MM.1S (cell line): ENCODE measurements at regions not wholly inside any gene's neighbourhood (a gene's known extent, or its start where the extent isn't known, plus 50 kb on each side); places are given as distances from the start of the nearest gene placed in this dataset.

Experiments used
- DNase-seq: peaks from one replicate; pipeline ENCODE4 v3.0.0-alpha.2; 2015
- H2AFZ ChIP-seq: fragments of 300-600 bp; sonication (generic); 2 replicates; pipeline ENCODE4 v1.6.0; 2016; ENCODE audit warnings: antibody characterized with exemption, low read length
- H3F3A ChIP-seq: fragments of 300-600 bp; sonication (generic); 2 replicates; pipeline ENCODE4 v1.6.1; 2016; ENCODE audit warnings: mild to moderate bottlenecking, antibody characterized with exemption, low read length, moderate library complexity, mixed read lengths; ENCODE audit not compliant: insufficient read depth
- H3K27ac ChIP-seq: fragments of 300-600 bp; sonication (generic); 2 replicates; pipeline ENCODE4 v1.5.1; 2016; ENCODE audit warnings: mild to moderate bottlenecking, low read length
- H3K27me3 ChIP-seq: fragments of 300-600 bp; sonication (generic); replicated peaks from 2 replicates; pipeline ENCODE4 v1.6.0; 2016; ENCODE audit warnings: low read length; ENCODE audit not compliant: insufficient read depth
- H3K36me3 ChIP-seq: fragments of 300-600 bp; sonication (generic); replicated peaks from 2 replicates; pipeline ENCODE4 v1.6.1; 2016; ENCODE audit warnings: mild to moderate bottlenecking, low read length, mixed read lengths; ENCODE audit not compliant: insufficient read depth
- H3K4me1 ChIP-seq: fragments of 300-600 bp; sonication (generic); 2 replicates; pipeline ENCODE4 v1.6.1; 2016; ENCODE audit warnings: low read length, mixed read lengths
- H3K4me2 ChIP-seq: fragments of 300-600 bp; sonication (generic); 2 replicates; pipeline ENCODE4 v1.6.0; 2016; ENCODE audit warnings: low read depth, low read length
- H3K4me3 ChIP-seq: fragments of 300-600 bp; sonication (generic); 2 replicates; pipeline ENCODE4 v1.5.1; 2016; ENCODE audit warnings: low read length, mixed read lengths
- H3K79me2 ChIP-seq: fragments of 300-600 bp; sonication (generic); 2 replicates; pipeline ENCODE4 v1.6.1; 2016; ENCODE audit warnings: mixed run types, low read length, mixed read lengths
- H3K9ac ChIP-seq: fragments of 300-600 bp; sonication (generic); 2 replicates; pipeline ENCODE4 v1.6.1; 2016; ENCODE audit warnings: low read length, mixed read lengths
- H3K9me2 ChIP-seq: fragments of 300-600 bp; sonication (generic); replicated peaks from 2 replicates; pipeline ENCODE4 v1.6.1; 2016; ENCODE audit warnings: mild to moderate bottlenecking, low read length, mixed read lengths; ENCODE audit not compliant: insufficient read depth
- H3K9me3 ChIP-seq: fragments of 300-600 bp; sonication (generic); replicated peaks from 2 replicates; pipeline ENCODE4 v1.6.1; 2016; ENCODE audit warnings: mild to moderate bottlenecking, low read length, mixed read lengths; ENCODE audit not compliant: insufficient read depth
- H4K20me1 ChIP-seq: fragments of 300-600 bp; sonication (generic); 2 replicates; pipeline ENCODE4 v1.6.1; 2016; ENCODE audit warnings: mild to moderate bottlenecking, low read length, moderate library complexity, mixed read lengths; ENCODE audit not compliant: insufficient read depth
- EZH2 ChIP-seq: fragments of 300-600 bp; sonication (generic); optimal IDR thresholded peaks from 2 replicates; pipeline ENCODE3; 2017; ENCODE audit warnings: low read depth, mild to moderate bottlenecking, antibody characterized with exemption, low read length, mixed read lengths
- EZH2phosphoT487 ChIP-seq: fragments of 300-600 bp; sonication (generic); IDR thresholded peaks from 2 replicates; pipeline ENCODE4 v1.6.1; 2018; ENCODE audit warnings: antibody characterized with exemption, low read length
- TF ChIP-seq, protein P1 (sequence below): fragments of 300-600 bp; sonication (generic); IDR thresholded peaks from 2 replicates; pipeline ENCODE4 v1.5.1; 2016; ENCODE audit warnings: antibody characterized with exemption, low read length, mixed read lengths

DNA sequence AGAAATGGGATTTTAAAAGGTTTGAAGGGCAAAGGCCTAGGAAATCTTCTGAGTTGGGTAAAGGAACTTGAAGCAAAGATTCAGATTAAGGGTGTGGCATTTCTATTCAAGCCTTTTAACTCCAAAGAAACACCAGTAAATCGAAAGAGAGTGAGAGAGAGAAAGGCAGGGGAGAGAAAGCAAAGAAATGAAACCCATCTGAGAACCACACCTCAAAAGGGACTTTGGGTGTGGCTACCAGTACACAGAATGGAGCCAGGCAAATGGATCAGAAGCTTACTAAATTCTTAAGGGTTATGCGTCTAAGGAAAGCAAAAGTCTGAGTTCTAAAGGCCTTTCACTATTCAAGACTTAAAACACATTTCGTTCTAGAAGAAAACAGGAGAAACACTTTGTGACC is 277.4 kb downstream of the BCL11B start:
- Histone ChIP-seq H3K4me1 (no peaks in the 10 kb centered on the region), H3K27ac (no peak overlapping the region), H3F3A (no peaks in the 10 kb centered on the region), H3K4me3 (no peak overlapping the region), H3K36me3 (no peaks in the 10 kb centered on the region), H3K9me2 (no peaks in the 10 kb centered on the region), H3K9ac (no peak overlapping the region), H3K4me2 (no peak overlapping the region), H3K9me3 (no peaks in the 10 kb centered on the region), H2AFZ (no peak overlapping the region), H3K79me2 (no peaks in the 10 kb centered on the region), H3K27me3 (no peaks in the 10 kb centered on the region), H4K20me1 (no peaks in the 10 kb centered on the region)
- DNase-seq: no peak
- TF ChIP-seq, protein P1, sequence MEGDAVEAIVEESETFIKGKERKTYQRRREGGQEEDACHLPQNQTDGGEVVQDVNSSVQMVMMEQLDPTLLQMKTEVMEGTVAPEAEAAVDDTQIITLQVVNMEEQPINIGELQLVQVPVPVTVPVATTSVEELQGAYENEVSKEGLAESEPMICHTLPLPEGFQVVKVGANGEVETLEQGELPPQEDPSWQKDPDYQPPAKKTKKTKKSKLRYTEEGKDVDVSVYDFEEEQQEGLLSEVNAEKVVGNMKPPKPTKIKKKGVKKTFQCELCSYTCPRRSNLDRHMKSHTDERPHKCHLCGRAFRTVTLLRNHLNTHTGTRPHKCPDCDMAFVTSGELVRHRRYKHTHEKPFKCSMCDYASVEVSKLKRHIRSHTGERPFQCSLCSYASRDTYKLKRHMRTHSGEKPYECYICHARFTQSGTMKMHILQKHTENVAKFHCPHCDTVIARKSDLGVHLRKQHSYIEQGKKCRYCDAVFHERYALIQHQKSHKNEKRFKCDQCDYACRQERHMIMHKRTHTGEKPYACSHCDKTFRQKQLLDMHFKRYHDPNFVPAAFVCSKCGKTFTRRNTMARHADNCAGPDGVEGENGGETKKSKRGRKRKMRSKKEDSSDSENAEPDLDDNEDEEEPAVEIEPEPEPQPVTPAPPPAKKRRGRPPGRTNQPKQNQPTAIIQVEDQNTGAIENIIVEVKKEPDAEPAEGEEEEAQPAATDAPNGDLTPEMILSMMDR: no peak
- no peak for TF ChIP-seq EZH2
- TF ChIP-seq EZH2phosphoT487: no peak

DNA sequence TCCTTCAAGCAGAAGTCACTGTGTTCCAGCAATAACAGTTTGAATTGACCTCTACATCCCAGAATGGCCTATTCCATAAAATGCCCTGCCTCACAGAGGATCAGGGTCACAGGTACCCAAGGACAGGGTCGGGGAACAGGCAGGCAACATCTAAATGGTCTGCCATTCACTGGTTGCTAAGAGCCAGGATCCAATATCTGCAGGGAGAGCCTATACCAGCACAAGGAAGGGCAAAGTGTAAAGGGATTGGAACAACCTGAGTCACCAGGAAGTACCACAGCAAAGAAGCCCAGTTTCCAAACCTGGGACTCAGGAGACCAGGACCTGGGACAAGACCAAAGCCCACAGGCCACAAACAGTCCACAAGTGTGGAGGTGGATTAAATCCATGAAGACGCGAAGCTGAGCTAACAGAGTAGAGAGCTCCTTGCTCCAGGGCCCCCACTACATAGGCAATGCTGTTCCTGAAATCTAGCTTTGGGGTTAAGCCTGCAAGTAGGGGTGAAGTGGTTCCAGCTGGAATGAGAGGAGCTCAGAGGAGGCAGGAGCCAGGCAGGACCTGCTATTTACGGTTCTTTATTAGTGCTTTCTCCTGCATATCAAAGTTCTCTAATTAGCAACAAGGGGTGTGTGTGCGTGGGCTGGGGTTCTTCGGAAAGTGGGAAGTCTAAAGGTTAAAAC is 274.3 kb downstream of the BCL11B start:
- TF ChIP-seq EZH2: no peak
- TF ChIP-seq, protein P1: no peak
- no peak for TF ChIP-seq EZH2phosphoT487
- no peaks in the 10 kb centered on the region for H3K36me3 ChIP-seq

DNA sequence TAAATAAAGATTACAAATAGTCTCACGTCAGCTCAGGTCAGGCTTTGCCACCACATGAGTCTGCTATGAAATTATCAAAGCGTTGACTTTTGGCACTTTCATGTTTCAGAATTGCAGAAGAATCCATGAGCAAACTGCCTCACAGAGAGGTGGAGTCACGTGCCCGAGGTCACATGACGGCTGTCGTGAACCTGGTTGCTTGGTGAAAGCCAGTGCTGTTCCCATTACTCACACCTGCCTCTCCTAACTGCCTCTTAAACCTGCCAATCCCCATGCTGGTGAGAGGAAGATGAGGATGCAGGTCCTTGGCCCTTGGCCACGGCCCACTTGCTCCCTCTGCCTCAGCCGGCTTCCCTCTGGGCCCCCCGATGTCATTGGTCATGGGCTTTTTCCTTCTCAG is 272.7 kb downstream of the BCL11B start:
- Histone ChIP-seq H3F3A (no peaks in the 10 kb centered on the region), H3K9me2 (no peaks in the 10 kb centered on the region), H3K4me1 (no peaks in the 10 kb centered on the region), H3K79me2 (no peaks in the 10 kb centered on the region), H3K9me3 (no peaks in the 10 kb centered on the region), H2AFZ (no peak overlapping the region), H3K9ac (no peak overlapping the region), H3K4me3 (no peak overlapping the region), H3K4me2 (no peak overlapping the region), H3K27me3 (no peaks in the 10 kb centered on the region), H3K36me3 (no peaks in the 10 kb centered on the region), H4K20me1 (no peaks in the 10 kb centered on the region), H3K27ac (no peak overlapping the region)
- DNase-seq: no peak
- no peak for TF ChIP-seq EZH2phosphoT487
- TF ChIP-seq EZH2: no peak
- TF ChIP-seq, protein P1: no peak

More for the DNA sequence above, 274.3 kb downstream of the BCL11B start:
- H3K9ac ChIP-seq: no peak overlapping the region
- H3K9me2 ChIP-seq: no peaks in the 10 kb centered on the region
- no peaks in the 10 kb centered on the region for H3F3A ChIP-seq
- no peak overlapping the region for H3K4me3 ChIP-seq
- H3K4me2 ChIP-seq: no peak overlapping the region
- no peaks in the 10 kb centered on the region for H3K4me1 ChIP-seq
- H3K27me3 ChIP-seq: no peaks in the 10 kb centered on the region
- no peak overlapping the region for H2AFZ ChIP-seq
- no peak overlapping the region for H3K27ac ChIP-seq
- no peaks in the 10 kb centered on the region for H4K20me1 ChIP-seq
- H3K79me2 ChIP-seq: no peaks in the 10 kb centered on the region
- H3K9me3 ChIP-seq: no peaks in the 10 kb centered on the region
- DNase-seq: no peak
